MM.1S (cell line): ENCODE measurements at regions not wholly inside any gene's neighbourhood (a gene's known extent, or its start where the extent isn't known, plus 50 kb on each side); places are given as distances from the start of the nearest gene placed in this dataset.

ENCODE experiments used
- EZH2 ChIP-seq: fragments of 300-600 bp; sonication (generic); optimal IDR thresholded peaks from 2 replicates; pipeline ENCODE3; 2017; ENCODE audit warnings: low read depth, mild to moderate bottlenecking, antibody characterized with exemption, low read length, mixed read lengths
- EZH2phosphoT487 ChIP-seq: fragments of 300-600 bp; sonication (generic); IDR thresholded peaks from 2 replicates; pipeline ENCODE4 v1.6.1; 2018; ENCODE audit warnings: antibody characterized with exemption, low read length

- TF ChIP-seq EZH2 (no peak), EZH2phosphoT487 (no peak)
Measured at GRCh38 chr13:97873398-97873797, 80.1 kb upstream of the IPO5 start.
